GM10248 (cell line): ENCODE measurements at regions not wholly inside any gene's neighbourhood (a gene's known extent, or its start where the extent isn't known, plus 50 kb on each side); places are given as distances from the start of the nearest gene placed in this dataset.

ENCODE experiments used
- CTCF ChIA-PET: fragments of 300-600 bp; sonication (Branson Sonifier 250); formaldehyde crosslinking; extraction: SDS; loops from one replicate; lab custom pipeline; 2021; ENCODE audit warnings: antibody characterized with exemption; lab: Yijun Ruan, JAX
- POLR2A ChIA-PET: fragments of 350-650 bp; sonication (Branson Sonifier 250); formaldehyde crosslinking; extraction: SDS; loops from one replicate; lab custom pipeline; 2020; ENCODE audit warnings: antibody characterized with exemption; lab: Yijun Ruan, JAX
- DNase-seq: peaks from one replicate; pipeline ENCODE4 v3.0.0; 2012; ENCODE audit errors: extremely low spot score
- CTCF ChIP-seq: IDR thresholded peaks from 2 replicates; pipeline ENCODE4 v1.5.1; 2012; ENCODE audit warnings: mild to moderate bottlenecking, low read depth; ENCODE audit errors: extremely low read depth, missing control alignments, control extremely low read depth

GRCh38 chr2:4417771-4418170 is 714.4 kb downstream of the DCDC2C start:
- ChIA-PET POLR2A (no interaction called here), CTCF (interaction anchor here (1.1 kb wide), 1 partner anchor 18 kb away, joined by 3 read pairs; no protein-coding TSS in a partner anchor)
- DNase-seq: no peak
- TF ChIP-seq CTCF: no peak

- DNase-seq: no peak
- ChIA-PET POLR2A (no interaction called here), CTCF (no interaction called here)
- no peak for TF ChIP-seq CTCF
These were observed 716.7 kb downstream of the DCDC2C start for GRCh38 chr2:4420032-4420431.

- ChIA-PET CTCF (no interaction called here), POLR2A (no interaction called here)
- DNase-seq: no peak
- no peak for TF ChIP-seq CTCF
These were observed 720.8 kb downstream of the DCDC2C start for GRCh38 chr2:4424153-4424552.

- POLR2A ChIA-PET: no interaction called here
- CTCF ChIA-PET: no interaction called here
- TF ChIP-seq CTCF: no peak
- no peak for DNase-seq
These were observed 723.7 kb downstream of the DCDC2C start for GRCh38 chr2:4427083-4427482.

- POLR2A ChIA-PET: no interaction called here
- no peak for TF ChIP-seq CTCF
- CTCF ChIA-PET: interaction anchor here (1.5 kb wide), 1 partner anchor 9 kb away, joined by 4 read pairs; no protein-coding TSS in a partner anchor
- no peak for DNase-seq
These were observed 742.4 kb downstream of the DCDC2C start for GRCh38 chr2:4445821-4446220.

- ChIA-PET CTCF (no interaction called here), POLR2A (no interaction called here)
- no peak for DNase-seq
- TF ChIP-seq CTCF: no peak
These were observed 751.5 kb downstream of the DCDC2C start for GRCh38 chr2:4454907-4455306.
